ENCODE measurements at regions not wholly inside any gene's neighbourhood (a gene's known extent, or its start where the extent isn't known, plus 50 kb on each side); places are given as distances from the start of the nearest gene placed in this dataset.
A peak's percentile ranks its signal among the peaks of the same experiment; 100 is the strongest.

GRCh38 chr5:143957455-143957854, 145.5 kb downstream of the HMHB1 start:
- H3K4me1 ChIP-seq: no peaks in the 10 kb centered on the region
- H3K9me3 ChIP-seq: no peaks in the 10 kb centered on the region
- no peak overlapping the region for H3K4me3 ChIP-seq
- intact Hi-C loops (cut with DNase I): no loop called here
- no peaks in the 10 kb centered on the region for H3K36me3 ChIP-seq
- no peak overlapping the region for H3K27ac ChIP-seq
- no peaks in the 10 kb centered on the region for H3K27me3 ChIP-seq
- ATAC-seq (no peak), DNase-seq (no peak)
- TF ChIP-seq CTCF (IDR thresholded peaks at IDR 0.05): peak in 1 of 2 donors; percentile 9

GRCh38 chr5:143962201-143962600, 150.2 kb downstream of the HMHB1 start:
- no peak for TF ChIP-seq CTCF (IDR thresholded peaks at IDR 0.05)
- no peaks in the 10 kb centered on the region for H3K4me1 ChIP-seq
- no peak overlapping the region for H3K4me3 ChIP-seq
- no peaks in the 10 kb centered on the region for H3K36me3 ChIP-seq
- no peaks in the 10 kb centered on the region for H3K27me3 ChIP-seq
- no peak for DNase-seq
- ATAC-seq: no peak
- H3K27ac ChIP-seq: no peak overlapping the region
- intact Hi-C loops (cut with DNase I): no loop called here
- H3K9me3 ChIP-seq: no peaks in the 10 kb centered on the region

GRCh38 chr5:143964919-143965318, 153.0 kb downstream of the HMHB1 start:
- Histone ChIP-seq H3K27ac (no peak overlapping the region), H3K9me3 (no peaks in the 10 kb centered on the region), H3K27me3 (no peaks in the 10 kb centered on the region), H3K4me3 (no peak overlapping the region), H3K36me3 (no peaks in the 10 kb centered on the region), H3K4me1 (no peaks in the 10 kb centered on the region)
- intact Hi-C loops (cut with DNase I): no loop called here
- no peak for TF ChIP-seq CTCF (IDR thresholded peaks at IDR 0.05)
- no peak for DNase-seq
- no peak for ATAC-seq

GRCh38 chr5:143966280-143966679, 154.3 kb downstream of the HMHB1 start:
- H3K4me1 ChIP-seq: no peaks in the 10 kb centered on the region
- H3K9me3 ChIP-seq: no peaks in the 10 kb centered on the region
- no peaks in the 10 kb centered on the region for H3K27me3 ChIP-seq
- no peak overlapping the region for H3K4me3 ChIP-seq
- ATAC-seq (no peak), DNase-seq (no peak)
- intact Hi-C loops (cut with DNase I): no loop called here
- H3K36me3 ChIP-seq: no peaks in the 10 kb centered on the region
- no peak overlapping the region for H3K27ac ChIP-seq
- no peak for TF ChIP-seq CTCF (IDR thresholded peaks at IDR 0.05)

- DNase-seq (peak in 2 of 4 donors; percentile 20 to 25), ATAC-seq (peak; percentile 80)
- Histone ChIP-seq H3K36me3 (no peaks in the 10 kb centered on the region), H3K27me3 (no peaks in the 10 kb centered on the region), H3K27ac (no peak overlapping the region), H3K4me1 (no peaks in the 10 kb centered on the region), H3K4me3 (no peak overlapping the region), H3K9me3 (no peaks in the 10 kb centered on the region)
- TF ChIP-seq CTCF (IDR thresholded peaks at IDR 0.05): peak in 1 of 2 donors; percentile 38
- intact Hi-C loops (cut with DNase I): no loop called here
Measured at GRCh38 chr5:143968071-143968878, 156.3 kb downstream of the HMHB1 start.

All from left lung (tissue), 4 donors.